ENCODE measurements at regions not wholly inside any gene's neighbourhood (a gene's known extent, or its start where the extent isn't known, plus 50 kb on each side); places are given as distances from the start of the nearest gene placed in this dataset.
A peak's percentile ranks its signal among the peaks of the same experiment; 100 is the strongest.

GRCh38 chr18:77654302-77654701, 404.7 kb downstream of the GALR1 start:
- Histone ChIP-seq H2BK120ac (ENCODE audit: low read depth, low read length) (no peak overlapping the region), H3K18ac (ENCODE audit: low read length) (no peak overlapping the region), H4K8ac (ENCODE audit: low read depth, low read length) (no peak overlapping the region), H3K27ac (replicated peaks; ENCODE audit: low read length) (no peak overlapping the region), H3K23ac (ENCODE audit: low read depth, low read length, poor library complexity) (no peak overlapping the region), H3K4ac (ENCODE audit: low read length) (no peak overlapping the region), H3K36me3 (replicated peaks in 1 of 2; ENCODE audit: control insufficient read depth in 2 of 2, insufficient read depth in 2 of 2, low read length in 2 of 2) (no peaks in the 10 kb centered on the region), H3K27me3 (ENCODE audit: control insufficient read depth in 3 of 3, insufficient read depth in 3 of 3, low read depth in 1 of 3, low read length in 3 of 3) (peaks cover 0 to 10% (median 2%) of the 10 kb centered on the region in 3 experiments), H3K14ac (ENCODE audit: low read length) (no peak overlapping the region), H2BK5ac (ENCODE audit: low read length) (no peak overlapping the region), H2AFZ (ENCODE audit: low read length) (no peak overlapping the region), H3K9ac (ENCODE audit: low read depth, low read length, poor library complexity) (no peak overlapping the region), H2AK5ac (ENCODE audit: low read depth, low read length) (no peak overlapping the region), H3K9me3 (replicated peaks in 1 of 2; ENCODE audit: control insufficient read depth in 2 of 2, insufficient read depth in 1 of 2, low read depth in 1 of 2, low read length in 2 of 2) (no peaks in the 10 kb centered on the region), H3K4me2 (ENCODE audit: insufficient read depth, low read length, poor library complexity, severe bottlenecking) (no peak overlapping the region), H3K4me3 (ENCODE audit: low read length in 2 of 2) (no peak overlapping the region), H2BK12ac (ENCODE audit: low read length) (no peak overlapping the region), H4K91ac (ENCODE audit: low read depth, low read length, poor library complexity) (no peak overlapping the region), H2BK15ac (ENCODE audit: low read length) (no peak overlapping the region), H3K4me1 (ENCODE audit: control insufficient read depth in 2 of 2, insufficient read depth in 1 of 2, low read depth in 1 of 2, low read length in 2 of 2) (peaks cover 0 to 1% of the 10 kb centered on the region in 2 donors), H3K79me1 (ENCODE audit: low read depth, low read length) (no peaks in the 10 kb centered on the region)
- no CpG with 5 or more reads among the region's 5 CpGs for WGBS, 2 donors (ENCODE audit: extremely low coverage in 2 of 2, insufficient read length in 2 of 2, insufficient replicate concordance in 1 of 2)
- no peak for DNase-seq (ENCODE audit: low spot score)

- H3K14ac ChIP-seq (ENCODE audit: low read length) = peak overlapping the region; percentile 57
- H3K4ac ChIP-seq (ENCODE audit: low read length) = no peak overlapping the region
- H3K9me3 ChIP-seq (replicated peaks in 1 of 2; ENCODE audit: control insufficient read depth in 2 of 2, insufficient read depth in 1 of 2, low read depth in 1 of 2, low read length in 2 of 2) = no peaks in the 10 kb centered on the region
- H4K91ac ChIP-seq (ENCODE audit: low read depth, low read length, poor library complexity) = no peak overlapping the region
- H3K4me3 ChIP-seq (ENCODE audit: low read length in 2 of 2) = no peak overlapping the region
- H2AFZ ChIP-seq (ENCODE audit: low read length) = no peak overlapping the region
- peak overlapping the region; percentile 19 for H2AK5ac ChIP-seq (ENCODE audit: low read depth, low read length)
- H3K18ac ChIP-seq (ENCODE audit: low read length) = peak overlapping the region; percentile 27
- no peaks in the 10 kb centered on the region for H3K79me1 ChIP-seq (ENCODE audit: low read depth, low read length)
- peaks cover 0 to 1% of the 10 kb centered on the region in 2 donors for H3K4me1 ChIP-seq (ENCODE audit: control insufficient read depth in 2 of 2, insufficient read depth in 1 of 2, low read depth in 1 of 2, low read length in 2 of 2)
- no peak overlapping the region for H2BK120ac ChIP-seq (ENCODE audit: low read depth, low read length)
- no peaks in the 10 kb centered on the region for H3K27me3 ChIP-seq (ENCODE audit: control insufficient read depth in 3 of 3, insufficient read depth in 3 of 3, low read depth in 1 of 3, low read length in 3 of 3)
- H2BK12ac ChIP-seq (ENCODE audit: low read length) = no peak overlapping the region
- DNase-seq (ENCODE audit: low spot score) = no peak
- H3K36me3 ChIP-seq (replicated peaks in 1 of 2; ENCODE audit: control insufficient read depth in 2 of 2, insufficient read depth in 2 of 2, low read length in 2 of 2) = no peaks in the 10 kb centered on the region
- H3K4me2 ChIP-seq (ENCODE audit: insufficient read depth, low read length, poor library complexity, severe bottlenecking) = no peak overlapping the region
- H3K23ac ChIP-seq (ENCODE audit: low read depth, low read length, poor library complexity) = no peak overlapping the region
- H2BK5ac ChIP-seq (ENCODE audit: low read length) = peak overlapping the region; percentile 54
- H2BK15ac ChIP-seq (ENCODE audit: low read length) = no peak overlapping the region
- no peak overlapping the region for H3K9ac ChIP-seq (ENCODE audit: low read depth, low read length, poor library complexity)
- H4K8ac ChIP-seq (ENCODE audit: low read depth, low read length) = no peak overlapping the region
- no CpG with 5 or more reads among the region's 31 CpGs for WGBS, 2 donors (ENCODE audit: extremely low coverage in 2 of 2, insufficient read length in 2 of 2, insufficient replicate concordance in 1 of 2)
- no peak overlapping the region for H3K27ac ChIP-seq (replicated peaks; ENCODE audit: low read length)
These were observed 408.1 kb downstream of the GALR1 start for GRCh38 chr18:77657651-77658298.

GRCh38 chr18:77658299-77658662, 408.6 kb downstream of the GALR1 start:
- no peak overlapping the region for H4K91ac ChIP-seq (ENCODE audit: low read depth, low read length, poor library complexity)
- WGBS, 2 donors (ENCODE audit: extremely low coverage in 2 of 2, insufficient read length in 2 of 2, insufficient replicate concordance in 1 of 2) = no CpG with 5 or more reads among the region's 7 CpGs
- no peak overlapping the region for H3K9ac ChIP-seq (ENCODE audit: low read depth, low read length, poor library complexity)
- H3K23ac ChIP-seq (ENCODE audit: low read depth, low read length, poor library complexity) = no peak overlapping the region
- H3K9me3 ChIP-seq (replicated peaks in 1 of 2; ENCODE audit: control insufficient read depth in 2 of 2, insufficient read depth in 1 of 2, low read depth in 1 of 2, low read length in 2 of 2) = no peaks in the 10 kb centered on the region
- no peaks in the 10 kb centered on the region for H3K27me3 ChIP-seq (ENCODE audit: control insufficient read depth in 3 of 3, insufficient read depth in 3 of 3, low read depth in 1 of 3, low read length in 3 of 3)
- H3K79me1 ChIP-seq (ENCODE audit: low read depth, low read length) = no peaks in the 10 kb centered on the region
- H2AFZ ChIP-seq (ENCODE audit: low read length) = no peak overlapping the region
- no peak for DNase-seq (ENCODE audit: low spot score)
- no peaks in the 10 kb centered on the region for H3K36me3 ChIP-seq (replicated peaks in 1 of 2; ENCODE audit: control insufficient read depth in 2 of 2, insufficient read depth in 2 of 2, low read length in 2 of 2)
- no peak overlapping the region for H2BK12ac ChIP-seq (ENCODE audit: low read length)
- no peak overlapping the region for H3K4me3 ChIP-seq (ENCODE audit: low read length in 2 of 2)
- H2AK5ac ChIP-seq (ENCODE audit: low read depth, low read length) = peak overlapping the region; percentile 19
- H2BK5ac ChIP-seq (ENCODE audit: low read length) = no peak overlapping the region
- no peak overlapping the region for H3K4ac ChIP-seq (ENCODE audit: low read length)
- H3K18ac ChIP-seq (ENCODE audit: low read length) = peak overlapping the region; percentile 16
- H2BK15ac ChIP-seq (ENCODE audit: low read length) = no peak overlapping the region
- H2BK120ac ChIP-seq (ENCODE audit: low read depth, low read length) = no peak overlapping the region
- peaks cover 0 to 1% of the 10 kb centered on the region in 2 donors for H3K4me1 ChIP-seq (ENCODE audit: control insufficient read depth in 2 of 2, insufficient read depth in 1 of 2, low read depth in 1 of 2, low read length in 2 of 2)
- H3K14ac ChIP-seq (ENCODE audit: low read length) = no peak overlapping the region
- H4K8ac ChIP-seq (ENCODE audit: low read depth, low read length) = no peak overlapping the region
- no peak overlapping the region for H3K4me2 ChIP-seq (ENCODE audit: insufficient read depth, low read length, poor library complexity, severe bottlenecking)
- no peak overlapping the region for H3K27ac ChIP-seq (replicated peaks; ENCODE audit: low read length)

GRCh38 chr18:77658751-77659448, 409.3 kb downstream of the GALR1 start:
- H2BK12ac ChIP-seq (ENCODE audit: low read length) = no peak overlapping the region
- H3K14ac ChIP-seq (ENCODE audit: low read length) = no peak overlapping the region
- H2BK120ac ChIP-seq (ENCODE audit: low read depth, low read length) = no peak overlapping the region
- no peak overlapping the region for H4K8ac ChIP-seq (ENCODE audit: low read depth, low read length)
- H3K4ac ChIP-seq (ENCODE audit: low read length) = no peak overlapping the region
- peak overlapping the region; percentile 75 for H3K18ac ChIP-seq (ENCODE audit: low read length)
- no CpG with 5 or more reads among the region's 5 CpGs for WGBS, 2 donors (ENCODE audit: extremely low coverage in 2 of 2, insufficient read length in 2 of 2, insufficient replicate concordance in 1 of 2)
- H2AK5ac ChIP-seq (ENCODE audit: low read depth, low read length) = no peak overlapping the region
- DNase-seq (ENCODE audit: low spot score) = no peak
- no peak overlapping the region for H3K4me3 ChIP-seq (ENCODE audit: low read length in 2 of 2)
- no peak overlapping the region for H3K23ac ChIP-seq (ENCODE audit: low read depth, low read length, poor library complexity)
- H2BK5ac ChIP-seq (ENCODE audit: low read length) = no peak overlapping the region
- H3K27me3 ChIP-seq (ENCODE audit: control insufficient read depth in 3 of 3, insufficient read depth in 3 of 3, low read depth in 1 of 3, low read length in 3 of 3) = no peaks in the 10 kb centered on the region
- no peaks in the 10 kb centered on the region for H3K9me3 ChIP-seq (replicated peaks in 1 of 2; ENCODE audit: control insufficient read depth in 2 of 2, insufficient read depth in 1 of 2, low read depth in 1 of 2, low read length in 2 of 2)
- H4K91ac ChIP-seq (ENCODE audit: low read depth, low read length, poor library complexity) = no peak overlapping the region
- no peaks in the 10 kb centered on the region for H3K36me3 ChIP-seq (replicated peaks in 1 of 2; ENCODE audit: control insufficient read depth in 2 of 2, insufficient read depth in 2 of 2, low read length in 2 of 2)
- H3K9ac ChIP-seq (ENCODE audit: low read depth, low read length, poor library complexity) = peak overlapping the region; percentile 13
- no peak overlapping the region for H3K27ac ChIP-seq (replicated peaks; ENCODE audit: low read length)
- no peak overlapping the region for H3K4me2 ChIP-seq (ENCODE audit: insufficient read depth, low read length, poor library complexity, severe bottlenecking)
- H3K4me1 ChIP-seq (ENCODE audit: control insufficient read depth in 2 of 2, insufficient read depth in 1 of 2, low read depth in 1 of 2, low read length in 2 of 2) = peaks cover 0 to 1% of the 10 kb centered on the region in 2 donors
- H2AFZ ChIP-seq (ENCODE audit: low read length) = no peak overlapping the region
- H3K79me1 ChIP-seq (ENCODE audit: low read depth, low read length) = no peaks in the 10 kb centered on the region
- H2BK15ac ChIP-seq (ENCODE audit: low read length) = no peak overlapping the region

Data from neuronal stem cell (in vitro differentiated cells).